Mesenchymal stem cell (in vitro differentiated cells and primary cell): ENCODE measurements at regions not wholly inside any gene's neighbourhood (a gene's known extent, or its start where the extent isn't known, plus 50 kb on each side); places are given as distances from the start of the nearest gene placed in this dataset.

Source experiments
- DNase-seq: peaks from one replicate; pipeline ENCODE4 v3.0.0-alpha.2; 2013
- H2AFZ ChIP-seq: one replicate; pipeline ENCODE4 v1.6.1; 2013; ENCODE audit warnings: low read depth, mild to moderate bottlenecking, control low read depth, inconsistent platforms, low read length, moderate library complexity
- H2AK5ac ChIP-seq: 2 replicates; pipeline ENCODE4 v1.6.1; 2013; ENCODE audit warnings: low read length, moderate library complexity, mild to moderate bottlenecking, inconsistent platforms; ENCODE audit not compliant: severe bottlenecking
- H2BK120ac ChIP-seq: one replicate; pipeline ENCODE4 v1.6.1; 2013; ENCODE audit warnings: low read depth, mild to moderate bottlenecking, inconsistent platforms, low read length, moderate library complexity
- H2BK12ac ChIP-seq, 2 experiments: one replicate each; pipeline ENCODE4 v1.6.1; 2013; ENCODE audit warnings: inconsistent platforms in 2 of 2, low read length in 2 of 2, mild to moderate bottlenecking in 2 of 2, moderate library complexity in 2 of 2, control low read depth in 1 of 2
- H2BK15ac ChIP-seq: one replicate; pipeline ENCODE4 v1.6.1; 2013; ENCODE audit warnings: mild to moderate bottlenecking, low read depth, inconsistent platforms; ENCODE audit not compliant: poor library complexity, severe bottlenecking
- H2BK5ac ChIP-seq: 2 replicates; pipeline ENCODE4 v1.6.1; 2013; ENCODE audit warnings: low read depth, mild to moderate bottlenecking, low read length, control low read depth, inconsistent platforms; ENCODE audit not compliant: poor library complexity, severe bottlenecking
- H3K14ac ChIP-seq, 2 experiments: one replicate each; pipeline ENCODE4 v1.6.1; 2013; ENCODE audit warnings: inconsistent platforms in 2 of 2, low read length in 2 of 2, control low read depth in 1 of 2, mild to moderate bottlenecking in 1 of 2, moderate library complexity in 1 of 2
- H3K18ac ChIP-seq, 2 experiments: one replicate each; pipeline ENCODE4 v1.6.1; 2013; ENCODE audit warnings: inconsistent platforms in 2 of 2, low read length in 2 of 2, control low read depth in 1 of 2, low read depth in 1 of 2, mild to moderate bottlenecking in 1 of 2
- H3K23ac ChIP-seq, 2 experiments: one replicate each; pipeline ENCODE4 v1.6.1; 2013; ENCODE audit warnings: inconsistent platforms in 2 of 2, low read length in 2 of 2, mild to moderate bottlenecking in 2 of 2, moderate library complexity in 2 of 2, control low read depth in 1 of 2
- H3K27ac ChIP-seq: 2 replicates; pipeline ENCODE4 v1.5.1; 2013; ENCODE audit warnings: mild to moderate bottlenecking, moderate library complexity, low read length, control low read depth, inconsistent platforms; ENCODE audit not compliant: poor library complexity, severe bottlenecking
- H3K27me3 ChIP-seq, 2 experiments: 2 replicates each; pipeline versions ENCODE4 v1.6.1 to v1.7.0; 2013; ENCODE audit warnings: low read length in 2 of 2, mild to moderate bottlenecking in 2 of 2, moderate library complexity in 2 of 2, control low read depth in 1 of 2, inconsistent platforms in 1 of 2; ENCODE audit not compliant: control insufficient read depth in 1 of 2, insufficient read depth in 1 of 2
- H3K36me3 ChIP-seq, 2 experiments: 2 replicates each; pipeline versions ENCODE4 v1.6.1 to v1.7.0; 2013; ENCODE audit warnings: low read length in 2 of 2, control low read depth in 1 of 2, inconsistent platforms in 1 of 2, low read depth in 1 of 2, mild to moderate bottlenecking in 1 of 2; ENCODE audit not compliant: insufficient read depth in 2 of 2, control insufficient read depth in 1 of 2
- H3K4ac ChIP-seq, 2 experiments: one replicate each; pipeline ENCODE4 v1.6.1; 2013; ENCODE audit warnings: inconsistent platforms in 2 of 2, low read length in 2 of 2, mild to moderate bottlenecking in 2 of 2, moderate library complexity in 2 of 2, control low read depth in 1 of 2, low read depth in 1 of 2
- H3K4me1 ChIP-seq: 2 replicates; pipeline ENCODE4 v1.6.1; 2013; ENCODE audit warnings: low read depth, low read length, control low read depth; ENCODE audit not compliant: control insufficient read depth, insufficient read depth
- H3K4me2 ChIP-seq: 2 replicates; pipeline ENCODE4 v1.6.1; 2013; ENCODE audit warnings: low read length, mild to moderate bottlenecking, inconsistent platforms; ENCODE audit not compliant: poor library complexity, severe bottlenecking
- H3K4me3 ChIP-seq, 2 experiments: 2 replicates each; pipeline versions ENCODE4 v1.5.1 to v1.7.0; 2013; ENCODE audit warnings: low read length in 2 of 2, mild to moderate bottlenecking in 2 of 2, control low read depth in 1 of 2, low read depth in 1 of 2; ENCODE audit not compliant: insufficient read depth in 1 of 2
- H3K79me1 ChIP-seq: replicated peaks from 2 replicates; pipeline ENCODE4 v1.6.1; 2013; ENCODE audit warnings: mild to moderate bottlenecking, control low read depth, low read length, inconsistent platforms; ENCODE audit not compliant: poor library complexity, severe bottlenecking
- H3K9ac ChIP-seq: 2 replicates; pipeline ENCODE4 v1.7.0; 2013; ENCODE audit warnings: mild to moderate bottlenecking, low read length, moderate library complexity
- H3K9me3 ChIP-seq: 2 replicates; pipeline ENCODE4 v1.7.0; 2013; ENCODE audit warnings: mild to moderate bottlenecking, low read length; ENCODE audit not compliant: control insufficient read depth
- H4K8ac ChIP-seq: one replicate; pipeline ENCODE4 v1.6.1; 2013; ENCODE audit warnings: inconsistent platforms, mild to moderate bottlenecking, low read length, moderate library complexity
- H4K91ac ChIP-seq: one replicate; pipeline ENCODE4 v1.6.1; 2013; ENCODE audit warnings: mild to moderate bottlenecking, low read length, inconsistent platforms
- WGBS: methylation state at CpG from one replicate; pipeline ENCODE4 v1.1.7; 2013; ENCODE audit warnings: mixed read lengths; 5-methylcytosine and 5-hydroxymethylcytosine counted together

DNA sequence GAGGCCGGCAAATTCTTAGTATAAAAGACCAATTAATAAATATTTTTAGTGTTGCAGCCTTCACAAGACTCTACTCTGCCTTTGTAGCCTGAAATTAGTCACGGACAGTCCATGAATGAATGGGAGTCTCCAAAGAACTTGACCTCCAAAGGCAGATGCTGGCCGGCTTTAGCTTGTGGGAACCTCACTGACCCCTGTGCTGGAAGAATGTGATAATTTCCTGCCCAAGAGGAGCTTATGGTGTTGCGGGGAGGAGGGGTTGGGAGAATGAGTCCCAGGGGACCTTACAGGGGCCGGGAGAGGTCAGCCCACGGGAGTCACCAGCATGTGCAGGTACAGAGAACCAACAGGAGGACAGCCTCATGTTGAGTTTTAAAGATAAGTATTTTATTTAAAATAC is 143.1 kb downstream of the IRX2 start:
- WGBS: 73% methylated on average over 5 of the region's 6 CpGs
- DNase-seq: no peak
- no peak overlapping the region for H4K91ac ChIP-seq
- no peak overlapping the region for H4K8ac ChIP-seq
- H3K4ac ChIP-seq: no peak overlapping the region
- H3K18ac ChIP-seq: no peak overlapping the region
- H2BK15ac ChIP-seq: no peak overlapping the region
- no peaks in the 10 kb centered on the region for H3K79me1 ChIP-seq
- no peak overlapping the region for H3K27ac ChIP-seq
- no peak overlapping the region for H3K4me2 ChIP-seq
- H3K4me1 ChIP-seq: no peaks in the 10 kb centered on the region
- no peak overlapping the region for H3K14ac ChIP-seq
- no peak overlapping the region for H2BK12ac ChIP-seq
- H2BK5ac ChIP-seq: no peak overlapping the region
- no peaks in the 10 kb centered on the region for H3K27me3 ChIP-seq
- no peak overlapping the region for H3K9ac ChIP-seq
- no peak overlapping the region for H3K4me3 ChIP-seq
- H3K9me3 ChIP-seq: no peaks in the 10 kb centered on the region
- no peak overlapping the region for H2AK5ac ChIP-seq
- H2AFZ ChIP-seq: no peak overlapping the region
- H3K23ac ChIP-seq: no peak overlapping the region
- no peak overlapping the region for H2BK120ac ChIP-seq
- no peaks in the 10 kb centered on the region for H3K36me3 ChIP-seq

DNA sequence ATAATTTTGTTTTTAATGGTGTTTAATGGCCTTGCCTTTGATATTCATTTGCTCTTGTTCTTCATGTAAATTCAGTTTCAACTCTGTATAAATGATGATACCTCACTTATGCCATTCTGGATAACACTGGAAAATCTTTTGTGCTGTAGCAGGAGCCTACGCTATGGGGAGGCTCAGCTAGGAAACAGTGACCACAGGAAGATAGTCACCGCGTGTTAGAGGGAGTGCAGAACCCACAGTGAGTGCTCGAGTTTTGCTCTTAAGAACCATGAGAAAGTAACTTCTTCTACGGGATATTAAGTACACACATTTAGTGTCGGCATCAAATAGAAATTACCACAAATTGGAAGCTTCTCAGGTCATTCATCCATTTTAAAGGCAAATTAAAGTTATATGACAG is 143.9 kb downstream of the IRX2 start:
- Histone ChIP-seq H3K27me3 (no peaks in the 10 kb centered on the region), H3K9me3 (no peaks in the 10 kb centered on the region), H3K18ac (no peak overlapping the region), H3K4me3 (no peak overlapping the region), H2BK120ac (no peak overlapping the region), H2BK5ac (no peak overlapping the region), H3K14ac (no peak overlapping the region), H2BK12ac (no peak overlapping the region), H3K27ac (no peak overlapping the region), H2BK15ac (no peak overlapping the region), H3K23ac (no peak overlapping the region), H2AK5ac (no peak overlapping the region), H3K79me1 (no peaks in the 10 kb centered on the region), H2AFZ (no peak overlapping the region), H3K4ac (no peak overlapping the region), H4K91ac (no peak overlapping the region), H3K4me1 (no peaks in the 10 kb centered on the region), H3K36me3 (no peaks in the 10 kb centered on the region), H4K8ac (no peak overlapping the region), H3K4me2 (no peak overlapping the region), H3K9ac (no peak overlapping the region)
- DNase-seq: no peak
- 56% methylated on average over 4 of the region's 6 CpGs for WGBS

DNA sequence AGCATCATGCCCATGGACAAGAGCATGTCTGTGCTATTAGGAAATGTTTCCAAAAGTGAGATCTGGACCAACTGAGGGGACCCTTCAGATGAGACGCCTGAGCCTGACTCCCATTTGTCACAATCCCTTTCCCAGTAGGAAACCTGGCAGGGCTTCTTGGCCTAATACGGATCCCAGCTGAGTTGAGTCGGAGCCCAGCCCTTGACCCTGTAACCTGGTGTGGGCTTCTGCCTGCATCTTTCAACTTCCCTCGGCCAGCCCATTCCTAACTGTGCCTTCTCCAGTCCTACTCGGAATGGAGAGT is 148.3 kb downstream of the IRX2 start:
- Histone ChIP-seq H3K23ac (no peak overlapping the region), H4K91ac (no peak overlapping the region), H4K8ac (no peak overlapping the region), H2AFZ (no peak overlapping the region), H3K9ac (no peak overlapping the region), H3K14ac (no peak overlapping the region), H2BK12ac (no peak overlapping the region), H2BK120ac (no peak overlapping the region), H3K36me3 (no peaks in the 10 kb centered on the region), H3K18ac (no peak overlapping the region), H3K27ac (no peak overlapping the region), H2AK5ac (no peak overlapping the region), H2BK15ac (no peak overlapping the region), H3K27me3 (no peaks in the 10 kb centered on the region), H3K79me1 (no peaks in the 10 kb centered on the region), H2BK5ac (no peak overlapping the region), H3K4me3 (no peak overlapping the region), H3K4me2 (no peak overlapping the region), H3K4ac (no peak overlapping the region), H3K4me1 (no peaks in the 10 kb centered on the region), H3K9me3 (no peaks in the 10 kb centered on the region)
- no peak for DNase-seq
- 63% methylated on average over 5 of the region's 5 CpGs for WGBS

DNA sequence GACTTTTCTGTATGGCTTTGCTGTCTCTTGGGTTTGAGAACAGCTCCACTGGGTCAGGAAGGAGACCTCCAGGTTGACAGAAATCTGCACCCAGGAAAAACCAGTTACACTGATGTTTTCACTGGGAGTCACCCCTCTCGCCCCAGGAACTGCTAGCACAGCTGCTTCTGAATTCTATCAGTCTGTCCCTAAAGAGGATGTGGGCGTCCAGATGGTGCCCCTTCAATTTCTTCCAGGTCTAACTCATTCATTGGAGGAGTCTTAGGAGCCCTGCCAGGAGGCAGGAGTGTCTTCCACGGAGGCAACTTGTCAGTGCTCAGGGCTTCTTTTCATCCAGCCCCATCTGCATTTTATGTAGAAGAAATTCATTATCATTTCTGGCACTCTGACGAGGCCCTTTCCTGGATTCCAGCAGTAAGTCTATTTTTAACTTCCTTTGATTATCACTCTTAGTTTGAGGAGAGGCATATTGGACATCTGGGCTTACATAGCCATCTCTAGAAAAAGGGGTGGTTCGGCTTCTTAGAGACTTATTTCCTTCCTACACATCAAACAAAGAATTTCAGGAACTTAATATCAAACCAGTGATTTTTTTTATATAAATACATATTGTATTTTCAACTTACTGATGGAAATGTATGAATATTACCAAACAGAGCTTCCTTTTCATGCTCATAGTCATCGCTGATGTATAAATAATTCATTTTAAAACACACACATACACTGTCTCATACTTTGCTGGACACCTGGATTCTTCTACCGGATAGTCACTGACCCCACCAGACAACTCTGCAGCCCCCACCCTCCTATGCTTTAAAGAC is 148.8 kb downstream of the IRX2 start:
- Histone ChIP-seq H3K14ac (no peak overlapping the region), H2BK5ac (no peak overlapping the region), H3K4me3 (no peak overlapping the region), H2AK5ac (no peak overlapping the region), H2BK12ac (no peak overlapping the region), H4K8ac (no peak overlapping the region), H2BK15ac (no peak overlapping the region), H3K9me3 (no peaks in the 10 kb centered on the region), H4K91ac (no peak overlapping the region), H3K79me1 (no peaks in the 10 kb centered on the region), H3K23ac (no peak overlapping the region), H3K9ac (no peak overlapping the region), H3K27me3 (no peaks in the 10 kb centered on the region), H3K36me3 (no peaks in the 10 kb centered on the region), H2AFZ (no peak overlapping the region), H3K4ac (no peak overlapping the region), H3K4me2 (no peak overlapping the region), H2BK120ac (no peak overlapping the region), H3K4me1 (no peaks in the 10 kb centered on the region), H3K18ac (no peak overlapping the region), H3K27ac (no peak overlapping the region)
- WGBS: 63% methylated on average over 5 of the region's 7 CpGs
- DNase-seq: no peak
